ENCODE measurements at regions not wholly inside any gene's neighbourhood (a gene's known extent, or its start where the extent isn't known, plus 50 kb on each side); places are given as distances from the start of the nearest gene placed in this dataset.

DNA sequence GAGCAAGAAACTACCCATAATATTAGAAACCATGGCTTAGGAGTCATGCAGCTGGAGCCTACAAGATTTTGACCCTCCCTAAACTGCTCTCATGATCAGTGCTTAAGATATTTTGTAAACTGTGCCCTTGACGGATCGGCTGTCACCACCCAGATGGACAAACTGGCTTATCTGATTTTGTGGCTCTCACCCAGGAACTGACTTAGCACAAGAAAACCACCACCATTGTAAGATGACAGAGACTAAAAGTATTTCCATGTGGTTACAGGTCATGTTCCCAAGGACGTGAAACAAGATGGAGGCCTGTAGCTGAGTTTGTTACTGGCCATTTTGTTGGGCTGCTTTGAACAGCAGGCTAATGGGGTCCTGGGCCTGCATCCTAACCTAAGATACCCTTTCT lies 940.9 kb downstream of the OTOL1 start:
- no peaks in the 10 kb centered on the region for H3K4me1 ChIP-seq (replicated peaks in 1 of 2; ENCODE audit: control insufficient read depth in 2 of 2, insufficient read depth in 2 of 2, low read length in 2 of 2)
- no peak overlapping the region for H3K4me2 ChIP-seq (ENCODE audit: insufficient read depth, low read length)
- DNase-seq (ENCODE audit: extremely low read depth in 1 of 4, low spot score in 3 of 4) (no peak), ATAC-seq (no peak), FAIRE-seq (no peak)
- ChIA-PET POLR2A (no interaction called here), CTCF (ENCODE audit: low intra/inter-chr PET ratio) (no interaction called here)
- no peaks in the 10 kb centered on the region for H3K9me3 ChIP-seq (replicated peaks; ENCODE audit: control insufficient read depth, insufficient read depth, low read depth, low read length)
- H3K36me3 ChIP-seq (ENCODE audit: control insufficient read depth, insufficient read depth, low read length): no peaks in the 10 kb centered on the region
- 0% methylated on average over 3 of the region's 3 CpGs for WGBS (ENCODE audit: insufficient coverage, low coverage, missing lambda C conversion rate)
- H3K27ac ChIP-seq (ENCODE audit: extremely low read depth, low read depth, low read length): no peak overlapping the region
- no peak overlapping the region for H3K4me3 ChIP-seq
- intact Hi-C loops (cut with micrococcal nuclease) (no loop called here), in situ Hi-C loops (cut with MboI) (no loop called here)
- no peaks in the 10 kb centered on the region for H4K20me1 ChIP-seq (replicated peaks; ENCODE audit: control insufficient read depth, insufficient read depth, low read length)
- H3K9me1 ChIP-seq (ENCODE audit: control insufficient read depth, insufficient read depth, low read length): no peaks in the 10 kb centered on the region
- no peak for TF ChIP-seq GTF2A2 (tag; IDR thresholded peaks at IDR 0.05)
- TF ChIP-seq, protein P1, sequence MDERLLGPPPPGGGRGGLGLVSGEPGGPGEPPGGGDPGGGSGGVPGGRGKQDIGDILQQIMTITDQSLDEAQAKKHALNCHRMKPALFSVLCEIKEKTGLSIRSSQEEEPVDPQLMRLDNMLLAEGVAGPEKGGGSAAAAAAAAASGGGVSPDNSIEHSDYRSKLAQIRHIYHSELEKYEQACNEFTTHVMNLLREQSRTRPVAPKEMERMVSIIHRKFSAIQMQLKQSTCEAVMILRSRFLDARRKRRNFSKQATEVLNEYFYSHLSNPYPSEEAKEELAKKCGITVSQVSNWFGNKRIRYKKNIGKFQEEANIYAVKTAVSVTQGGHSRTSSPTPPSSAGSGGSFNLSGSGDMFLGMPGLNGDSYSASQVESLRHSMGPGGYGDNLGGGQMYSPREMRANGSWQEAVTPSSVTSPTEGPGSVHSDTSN (CRISPR knock-in tag; IDR thresholded peaks at IDR 0.05; ENCODE audit: low read depth): no peak
- TF ChIP-seq, protein P1 (tag; conservative IDR thresholded peaks at IDR 0.05; ENCODE audit: low read depth): peak; percentile 88
- TF ChIP-seq, protein P2, sequence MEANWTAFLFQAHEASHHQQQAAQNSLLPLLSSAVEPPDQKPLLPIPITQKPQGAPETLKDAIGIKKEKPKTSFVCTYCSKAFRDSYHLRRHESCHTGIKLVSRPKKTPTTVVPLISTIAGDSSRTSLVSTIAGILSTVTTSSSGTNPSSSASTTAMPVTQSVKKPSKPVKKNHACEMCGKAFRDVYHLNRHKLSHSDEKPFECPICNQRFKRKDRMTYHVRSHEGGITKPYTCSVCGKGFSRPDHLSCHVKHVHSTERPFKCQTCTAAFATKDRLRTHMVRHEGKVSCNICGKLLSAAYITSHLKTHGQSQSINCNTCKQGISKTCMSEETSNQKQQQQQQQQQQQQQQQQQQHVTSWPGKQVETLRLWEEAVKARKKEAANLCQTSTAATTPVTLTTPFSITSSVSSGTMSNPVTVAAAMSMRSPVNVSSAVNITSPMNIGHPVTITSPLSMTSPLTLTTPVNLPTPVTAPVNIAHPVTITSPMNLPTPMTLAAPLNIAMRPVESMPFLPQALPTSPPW (CRISPR knock-in tag; IDR thresholded peaks at IDR 0.05): peak; percentile 36; the same call in 1 of the 2 replicates
- H3K27me3 ChIP-seq (ENCODE audit: control insufficient read depth in 2 of 2, insufficient read depth in 2 of 2, low read length in 2 of 2): no peaks in the 10 kb centered on the region
- H3K79me2 ChIP-seq (ENCODE audit: control insufficient read depth, insufficient read depth, low read length): no peaks in the 10 kb centered on the region
- no peak overlapping the region for H2AFZ ChIP-seq (ENCODE audit: low read depth, low read length)
- BruUV-seq (replicated peaks): no TSS peak
- H3K9ac ChIP-seq (ENCODE audit: insufficient read depth in 1 of 2, low read depth in 2 of 2, low read length in 2 of 2): no peak overlapping the region
